Astrocyte (in vitro differentiated cells and primary cell): ENCODE measurements at regions not wholly inside any gene's neighbourhood (a gene's known extent, or its start where the extent isn't known, plus 50 kb on each side); places are given as distances from the start of the nearest gene placed in this dataset.

ENCODE experiments used
- DNase-seq: peaks from one replicate; pipeline ENCODE4 v3.0.0-alpha.2; 2010; ENCODE audit warnings: low read depth
- FAIRE-seq: peaks from 2 replicates; lab custom pipeline; 2011; peaks lifted over from hg19 to GRCh38; lab: Jason Lieb, UNC
- H2AFZ ChIP-seq: 2 replicates; pipeline ENCODE4 v1.6.0; 2012; ENCODE audit warnings: low read depth, low read length, inconsistent platforms
- H3K27ac ChIP-seq: 2 replicates; pipeline ENCODE4 v1.5.1; 2011; ENCODE audit warnings: low read depth, low read length, inconsistent platforms
- H3K27me3 ChIP-seq: 2 replicates; pipeline ENCODE4 v1.6.0; 2011; ENCODE audit warnings: low read length, inconsistent platforms; ENCODE audit not compliant: insufficient read depth
- H3K36me3 ChIP-seq: 2 replicates; pipeline ENCODE4 v1.5.1; 2011; ENCODE audit warnings: low read length, inconsistent platforms; ENCODE audit not compliant: insufficient read depth
- H3K4me1 ChIP-seq: 2 replicates; pipeline ENCODE4 v1.5.1; 2011; ENCODE audit warnings: low read length, inconsistent platforms; ENCODE audit not compliant: insufficient read depth
- H3K4me2 ChIP-seq: 2 replicates; pipeline ENCODE4 v1.6.0; 2012; ENCODE audit warnings: low read length, inconsistent platforms
- H3K4me3 ChIP-seq: 2 replicates; pipeline ENCODE4 v1.5.1; 2011; ENCODE audit warnings: low read depth, mild to moderate bottlenecking, low read length, inconsistent platforms; ENCODE audit not compliant: insufficient read depth
- H3K79me2 ChIP-seq: 2 replicates; pipeline ENCODE4 v1.6.0; 2012; ENCODE audit warnings: mild to moderate bottlenecking, low read length, inconsistent platforms; ENCODE audit not compliant: insufficient read depth
- H3K9ac ChIP-seq: 2 replicates; pipeline ENCODE4 v1.6.0; 2012; ENCODE audit warnings: mild to moderate bottlenecking, low read length, inconsistent platforms
- H3K9me3 ChIP-seq: 2 replicates; pipeline ENCODE4 v1.5.1; 2012; ENCODE audit warnings: low read depth, mild to moderate bottlenecking, low read length, inconsistent platforms; ENCODE audit not compliant: insufficient read depth
- H4K20me1 ChIP-seq: 2 replicates; pipeline ENCODE4 v1.6.0; 2012; ENCODE audit warnings: low read length, inconsistent platforms; ENCODE audit not compliant: insufficient read depth
- H3K27ac Mint-ChIP-seq: one replicate; pipeline ENCODE4 v1.8.0; 2021; ENCODE audit warnings: mild to moderate bottlenecking, mixed read lengths; ENCODE audit not compliant: unreplicated experiment
- H3K27me3 Mint-ChIP-seq: one replicate; pipeline ENCODE4 v1.8.0; 2021; ENCODE audit warnings: low read depth, mixed read lengths; ENCODE audit not compliant: unreplicated experiment
- H3K36me3 Mint-ChIP-seq: one replicate; pipeline ENCODE4 v1.8.0; 2021; ENCODE audit warnings: low read depth, mixed read lengths; ENCODE audit not compliant: unreplicated experiment
- H3K4me1 Mint-ChIP-seq: one replicate; pipeline ENCODE4 v1.8.0; 2021; ENCODE audit warnings: low read depth, mixed read lengths; ENCODE audit not compliant: unreplicated experiment
- H3K4me3 Mint-ChIP-seq: one replicate; pipeline ENCODE4 v1.8.0; 2021; ENCODE audit warnings: mild to moderate bottlenecking, moderate library complexity, mixed read lengths; ENCODE audit not compliant: unreplicated experiment
- H3K9me3 Mint-ChIP-seq: one replicate; pipeline ENCODE4 v1.8.0; 2021; ENCODE audit warnings: mild to moderate bottlenecking, mixed read lengths; ENCODE audit not compliant: unreplicated experiment
- CTCF ChIP-seq: IDR thresholded peaks from 2 replicates; pipeline ENCODE4 v1.5.1; 2011; ENCODE audit warnings: low read depth, mild to moderate bottlenecking, inconsistent platforms, low read length, moderate library complexity; ENCODE audit not compliant: insufficient read depth
- EZH2 ChIP-seq: IDR thresholded peaks from 2 replicates; pipeline ENCODE4 v1.6.1; 2012; ENCODE audit warnings: mild to moderate bottlenecking, low read length, inconsistent platforms; ENCODE audit not compliant: insufficient read depth

DNA sequence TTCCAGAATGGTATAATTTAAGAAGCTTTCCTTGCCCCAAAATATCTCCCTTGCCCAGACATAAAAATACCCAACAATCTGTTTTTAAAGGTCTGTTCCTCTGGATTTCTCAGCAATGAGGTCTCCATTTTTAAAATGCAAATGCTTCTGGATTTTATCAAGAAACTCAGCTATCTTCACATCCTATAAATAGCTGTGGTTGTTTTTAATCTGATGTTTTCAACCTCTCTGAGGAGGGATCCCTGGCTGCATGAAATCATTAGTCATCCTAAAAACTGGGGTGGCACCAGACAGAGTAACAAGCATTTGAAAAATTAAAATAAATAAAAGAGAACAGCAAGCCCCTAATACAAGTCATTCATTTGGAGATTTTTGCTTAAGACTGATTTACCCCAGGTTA is 168.5 kb upstream of the ID4 start:
- FAIRE-seq (no peak), DNase-seq (peak; percentile 40)
- peaks cover 10% of the 10 kb centered on the region for H3K4me1 ChIP-seq
- Mint-ChIP-seq H3K9me3 (no peaks in the 10 kb centered on the region), H3K36me3 (no peaks in the 10 kb centered on the region), H3K4me3 (no peak overlapping the region), H3K4me1 (peaks cover 13% of the 10 kb centered on the region), H3K27ac (no peak overlapping the region), H3K27me3 (peaks cover 4% of the 10 kb centered on the region)
- H3K36me3 ChIP-seq: no peaks in the 10 kb centered on the region
- no peaks in the 10 kb centered on the region for H3K9me3 ChIP-seq
- H3K4me3 ChIP-seq: no peak overlapping the region
- H3K27ac ChIP-seq: no peak overlapping the region
- H3K79me2 ChIP-seq: no peaks in the 10 kb centered on the region
- peak overlapping the region; percentile 35 for H3K4me2 ChIP-seq
- H3K27me3 ChIP-seq: no peaks in the 10 kb centered on the region
- no peak overlapping the region for H2AFZ ChIP-seq
- TF ChIP-seq CTCF: no peak
- TF ChIP-seq EZH2: no peak
- no peaks in the 10 kb centered on the region for H4K20me1 ChIP-seq
- no peak overlapping the region for H3K9ac ChIP-seq

DNA sequence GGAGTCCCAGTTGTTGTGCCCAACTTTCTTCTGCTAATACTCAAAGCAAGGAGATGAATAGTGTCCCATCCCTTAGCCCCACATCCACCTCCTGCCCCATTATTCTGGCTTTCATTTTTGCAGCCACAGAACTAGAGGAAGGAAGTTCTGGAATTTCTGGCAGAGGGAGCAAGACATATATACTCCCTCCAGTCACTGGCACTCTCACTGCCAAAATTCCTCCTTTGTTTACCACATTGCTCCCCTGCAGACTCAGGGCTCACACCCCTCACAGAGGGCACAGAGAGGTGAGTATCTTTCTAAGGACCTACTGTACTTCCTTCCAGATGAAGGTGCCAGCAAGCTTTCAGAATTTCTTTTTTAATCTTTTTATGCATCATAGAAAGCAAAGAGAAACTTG is 168.0 kb upstream of the ID4 start:
- no peaks in the 10 kb centered on the region for H3K9me3 ChIP-seq
- DNase-seq: peak; percentile 55
- peaks cover 10% of the 10 kb centered on the region for H3K4me1 ChIP-seq
- Mint-ChIP-seq H3K4me3 (no peak overlapping the region), H3K27me3 (peaks cover 3% of the 10 kb centered on the region), H3K36me3 (no peaks in the 10 kb centered on the region), H3K4me1 (peaks cover 13% of the 10 kb centered on the region), H3K9me3 (no peaks in the 10 kb centered on the region), H3K27ac (no peak overlapping the region)
- H3K4me2 ChIP-seq: peak overlapping the region; percentile 35
- no peaks in the 10 kb centered on the region for H3K79me2 ChIP-seq
- no peak overlapping the region for H3K9ac ChIP-seq
- peak; percentile 26 for FAIRE-seq
- no peaks in the 10 kb centered on the region for H3K27me3 ChIP-seq
- H3K36me3 ChIP-seq: no peaks in the 10 kb centered on the region
- H3K4me3 ChIP-seq: no peak overlapping the region
- H3K27ac ChIP-seq: no peak overlapping the region
- H2AFZ ChIP-seq: no peak overlapping the region
- H4K20me1 ChIP-seq: no peaks in the 10 kb centered on the region
- TF ChIP-seq CTCF (no peak), EZH2 (no peak)

DNA sequence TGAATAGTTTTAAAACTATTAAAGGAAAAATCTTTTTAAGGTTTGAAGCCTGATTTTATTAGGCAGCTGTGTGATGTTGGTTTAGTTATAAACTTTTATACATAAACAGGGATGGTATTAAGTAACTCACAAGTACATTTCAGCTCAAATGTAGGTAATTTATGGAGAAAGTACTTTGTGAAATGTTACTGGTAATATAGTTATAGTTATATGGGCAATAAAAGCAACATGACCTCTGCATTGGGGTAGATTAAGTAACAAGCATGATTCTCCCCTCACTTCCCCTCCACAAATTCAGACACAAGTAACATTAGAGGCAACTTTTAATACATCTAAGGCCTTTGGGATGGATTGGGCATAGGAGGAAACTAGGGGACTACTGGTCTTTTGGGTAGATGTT is 154.3 kb upstream of the ID4 start:
- Mint-ChIP-seq H3K27me3 (no peaks in the 10 kb centered on the region), H3K27ac (no peak overlapping the region), H3K9me3 (no peaks in the 10 kb centered on the region), H3K4me1 (no peaks in the 10 kb centered on the region), H3K36me3 (no peaks in the 10 kb centered on the region), H3K4me3 (no peak overlapping the region)
- H3K4me2 ChIP-seq: no peak overlapping the region
- FAIRE-seq: no peak
- H3K4me3 ChIP-seq: no peak overlapping the region
- DNase-seq: no peak
- H3K27ac ChIP-seq: no peak overlapping the region
- H3K27me3 ChIP-seq: no peaks in the 10 kb centered on the region
- no peaks in the 10 kb centered on the region for H3K36me3 ChIP-seq
- no peak overlapping the region for H2AFZ ChIP-seq
- H3K9me3 ChIP-seq: no peaks in the 10 kb centered on the region
- no peaks in the 10 kb centered on the region for H3K4me1 ChIP-seq
- no peak for TF ChIP-seq EZH2
- TF ChIP-seq CTCF: no peak
- H3K9ac ChIP-seq: no peak overlapping the region
- no peaks in the 10 kb centered on the region for H3K79me2 ChIP-seq
- no peaks in the 10 kb centered on the region for H4K20me1 ChIP-seq
